ENCODE measurements at regions not wholly inside any gene's neighbourhood (a gene's known extent, or its start where the extent isn't known, plus 50 kb on each side); places are given as distances from the start of the nearest gene placed in this dataset.

GRCh38 chr1:195071461-195071860 is 1536.8 kb downstream of the KCNT2 start (continued):
- no peak for TF ChIP-seq PRDM15 (CRISPR knock-in tag; IDR thresholded peaks at IDR 0.05)
- TF ChIP-seq HSF1 (IDR thresholded peaks at IDR 0.05; ENCODE audit: low read depth, low read length), result no peak
- TF ChIP-seq POU2F2 (IDR thresholded peaks at IDR 0.05; ENCODE audit: borderline replicate concordance, low read depth, low read length), result no peak
- no peak for TF ChIP-seq WRNIP1 (IDR thresholded peaks at IDR 0.05; ENCODE audit: borderline replicate concordance, low read depth, low read length)
- TF ChIP-seq NFYA (IDR thresholded peaks at IDR 0.05; ENCODE audit: borderline replicate concordance, low read depth, low read length), result no peak
- TF ChIP-seq POLR2A (IDR thresholded peaks at IDR 0.05; ENCODE audit: low read depth, low read length), result no peak
- no peak for TF ChIP-seq FOXM1 (IDR thresholded peaks at IDR 0.05; ENCODE audit: low read depth, low read length)
- TF ChIP-seq RELA (IDR thresholded peaks at IDR 0.05; ENCODE audit: borderline replicate concordance, partially characterized antibody), result no peak
- no peak for TF ChIP-seq STAT3 (IDR thresholded peaks at IDR 0.05; ENCODE audit: low read depth, low read length)
- no peak for TF ChIP-seq RAD51 (IDR thresholded peaks at IDR 0.05)
- no peak for TF ChIP-seq SUZ12 (IDR thresholded peaks at IDR 0.05; ENCODE audit: unreplicated experiment)
- no peak for TF ChIP-seq ZNF24 (IDR thresholded peaks at IDR 0.05)
- no peak for TF ChIP-seq JUNB (IDR thresholded peaks at IDR 0.05)
